ENCODE measurements at regions not wholly inside any gene's neighbourhood (a gene's known extent, or its start where the extent isn't known, plus 50 kb on each side); places are given as distances from the start of the nearest gene placed in this dataset.

DNA sequence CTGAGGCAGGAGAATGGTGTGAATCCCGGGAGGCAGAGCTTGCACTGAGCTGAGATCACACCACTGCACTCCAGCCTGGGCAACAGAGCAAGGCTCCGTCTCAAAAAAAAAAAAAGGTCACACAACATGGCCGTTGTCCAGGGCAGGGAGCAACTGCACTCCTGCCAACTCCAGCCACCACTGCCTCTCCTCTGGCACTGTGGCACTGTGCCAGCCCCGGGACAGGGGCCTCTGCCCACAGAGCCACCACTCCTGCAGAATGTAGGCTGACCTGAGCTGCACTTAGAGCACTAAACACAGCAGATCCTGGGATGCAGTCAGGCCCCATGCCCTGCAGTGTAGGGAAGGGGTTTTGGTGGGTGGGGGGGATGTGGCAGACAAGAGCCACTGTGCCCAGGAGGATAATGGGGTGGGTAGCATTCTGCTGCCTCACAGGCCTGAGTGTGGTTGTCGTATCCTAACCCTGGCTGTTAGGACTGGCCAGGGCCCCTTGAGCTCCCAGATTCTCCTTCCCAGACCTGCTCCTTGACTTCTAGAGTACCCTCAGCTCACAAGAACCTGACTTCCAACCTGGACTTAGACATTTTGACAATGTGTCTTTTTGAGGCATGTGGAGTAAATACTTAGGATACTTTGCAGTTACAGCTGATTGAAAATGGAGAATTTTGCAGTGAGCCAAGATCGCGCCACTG, 69.4 kb upstream of the SH3RF3 start (continued):
- TF ChIP-seq FOSL1 (IDR thresholded peaks at IDR 0.05; ENCODE audit: insufficient read depth, low read depth, low read length), result no peak
- no peak for TF ChIP-seq SP4 (IDR thresholded peaks at IDR 0.05; ENCODE audit: low read length)
- no peak for TF ChIP-seq CBX5 (IDR thresholded peaks at IDR 0.05; ENCODE audit: low read depth, low read length)

All from H1 (cell line).